Fibroblast of skin of left biceps (primary cell): ENCODE measurements at regions not wholly inside any gene's neighbourhood (a gene's known extent, or its start where the extent isn't known, plus 50 kb on each side); places are given as distances from the start of the nearest gene placed in this dataset.
"Not testable (repeated sequence)": the region's sequence is repeated elsewhere in the genome, so short reads cannot be mapped to it uniquely, and the experiment has no call there.

Source experiments
- DNase-seq, 2 experiments: peaks; one replicate each; pipeline ENCODE4 v3.0.0-alpha.2; 2013; ENCODE audit warnings: low read depth in 2 of 2

- no peak for DNase-seq
These were observed 276.2 kb upstream of the CNTN6 start for GRCh38 chr3:816605-817004.

GRCh38 chr3:834679-835078, 258.1 kb upstream of the CNTN6 start:
- DNase-seq, result no peak

GRCh38 chr3:835096-835495, 257.7 kb upstream of the CNTN6 start:
- no peak for DNase-seq

DNA sequence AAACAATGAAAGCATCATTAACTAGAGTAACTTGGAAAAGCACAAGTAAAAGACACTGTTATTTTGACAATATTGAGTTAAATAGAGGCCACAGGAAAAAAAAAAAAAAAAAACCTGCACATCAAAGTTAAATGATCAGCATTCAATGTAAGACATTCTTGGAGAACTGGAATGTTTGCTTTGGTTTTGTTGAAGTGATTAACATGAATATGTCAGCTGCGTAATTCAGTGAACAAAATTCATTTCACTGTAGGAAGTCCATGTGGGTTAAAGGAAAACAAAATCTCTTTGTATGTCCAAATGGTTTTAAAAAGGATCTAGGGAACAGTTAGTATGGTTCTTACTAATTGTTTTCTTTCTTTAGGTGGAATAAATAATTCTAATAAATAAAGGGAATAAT, 252.8 kb upstream of the CNTN6 start:
- no peak for DNase-seq

- DNase-seq, result no peak
These were observed 241.6 kb upstream of the CNTN6 start for GRCh38 chr3:851098-851790.

DNA sequence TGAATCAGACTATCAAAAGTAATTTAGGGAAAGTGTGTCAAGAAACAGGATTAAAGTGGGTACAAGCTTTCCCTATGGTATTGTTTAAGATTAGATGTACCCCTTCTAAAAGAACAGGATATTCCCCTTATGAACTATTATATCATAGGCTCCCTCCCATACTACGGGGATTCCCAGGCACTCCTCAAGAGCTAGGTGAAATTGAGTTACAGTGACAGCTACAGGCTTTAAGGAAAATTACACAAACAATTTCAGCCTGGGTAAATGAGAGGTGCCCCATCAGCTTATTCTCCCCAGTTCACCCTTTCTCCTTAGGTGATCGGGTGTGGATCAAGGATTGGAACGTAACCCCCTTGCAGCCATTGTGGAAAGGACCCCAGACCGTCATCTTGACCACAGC, 240.8 kb upstream of the CNTN6 start:
- DNase-seq, result no peak

DNA sequence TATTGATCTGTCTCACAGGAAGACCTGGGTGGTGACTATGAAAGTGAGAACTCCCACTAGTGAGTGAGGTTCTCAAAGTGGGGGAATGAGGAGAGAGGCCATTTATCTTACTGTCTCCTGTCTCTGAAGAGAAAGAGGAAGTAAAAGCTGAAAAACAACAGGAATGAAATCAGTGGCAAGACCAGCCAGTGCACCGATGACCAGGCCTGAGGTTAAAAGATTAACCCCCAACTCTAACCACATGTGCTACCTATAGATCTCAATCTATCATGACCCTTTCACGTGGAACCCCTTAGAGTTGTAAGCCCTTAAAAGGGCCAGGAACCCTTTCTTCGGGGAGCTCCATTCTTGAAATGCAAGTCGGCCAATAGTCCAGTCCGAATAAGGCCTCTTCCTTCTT, 239.3 kb upstream of the CNTN6 start:
- no peak for DNase-seq

DNA sequence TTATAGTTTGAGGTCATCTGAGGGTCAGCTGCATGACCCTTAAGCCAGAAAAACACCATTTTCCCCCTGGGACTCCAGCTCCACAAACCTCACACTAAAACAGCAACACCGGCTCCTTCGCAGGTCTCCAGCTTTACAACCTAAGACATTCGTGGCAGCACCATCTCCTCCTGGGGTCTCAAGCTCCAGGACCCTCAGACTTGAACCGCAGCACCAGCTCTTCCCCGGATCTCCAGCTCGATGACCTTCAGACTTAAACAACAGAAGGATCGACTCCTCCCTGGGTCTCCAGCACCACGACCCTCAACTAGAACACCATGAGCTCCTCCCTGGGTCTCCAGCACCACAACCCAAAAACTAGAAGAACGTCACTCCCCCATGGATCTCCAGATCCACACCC, 233.7 kb upstream of the CNTN6 start:
- DNase-seq, result no peak

DNA sequence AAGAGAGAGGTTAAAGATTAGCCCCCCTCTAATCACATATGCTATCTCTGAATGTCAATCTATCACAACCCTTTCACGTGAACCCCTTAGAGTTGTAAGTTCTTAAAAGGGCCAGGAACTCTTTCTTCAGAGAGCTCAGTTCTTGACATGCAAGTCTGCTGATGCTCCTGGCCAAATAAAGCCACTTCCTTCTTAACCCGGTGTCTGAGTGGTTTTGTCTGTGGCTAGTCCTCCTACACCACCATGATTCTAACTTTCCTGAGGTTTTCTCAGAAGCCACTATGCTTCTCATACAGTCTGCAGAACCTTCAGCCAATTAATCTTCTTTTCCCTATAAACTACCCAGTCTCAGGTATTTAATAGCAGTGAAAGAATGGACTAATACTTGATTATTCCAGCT, 231.1 kb upstream of the CNTN6 start:
- no peak for DNase-seq

DNA sequence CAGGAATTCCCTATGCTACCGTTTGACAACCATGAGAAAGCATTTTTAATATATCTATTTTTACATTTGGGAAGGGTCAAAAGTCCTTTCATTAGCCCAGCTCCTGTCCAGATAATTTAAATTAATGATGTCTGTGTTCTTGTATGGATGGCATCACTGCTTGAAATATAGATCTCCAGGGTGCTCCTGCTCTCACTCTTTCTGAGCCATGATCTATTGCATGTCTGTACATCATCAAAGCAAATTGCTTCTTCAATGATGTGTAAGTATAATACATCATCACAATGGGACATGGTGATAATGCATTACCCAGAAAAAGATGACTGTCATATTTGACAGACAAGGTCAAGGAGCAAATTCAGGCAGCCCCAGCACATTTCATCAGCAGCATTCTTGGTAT, 223.6 kb upstream of the CNTN6 start:
- DNase-seq, result no peak

- DNase-seq, result no peak
These were observed 223.1 kb upstream of the CNTN6 start for GRCh38 chr3:869734-870133.

GRCh38 chr3:871651-872050, 221.2 kb upstream of the CNTN6 start:
- no peak for DNase-seq

- no peak for DNase-seq
These were observed 215.8 kb upstream of the CNTN6 start for GRCh38 chr3:877001-877400.

- DNase-seq, result no peak
These were observed 214.1 kb upstream of the CNTN6 start for GRCh38 chr3:878746-879145.

- DNase-seq, result no peak
These were observed 212.5 kb upstream of the CNTN6 start for GRCh38 chr3:880371-880770.

DNA sequence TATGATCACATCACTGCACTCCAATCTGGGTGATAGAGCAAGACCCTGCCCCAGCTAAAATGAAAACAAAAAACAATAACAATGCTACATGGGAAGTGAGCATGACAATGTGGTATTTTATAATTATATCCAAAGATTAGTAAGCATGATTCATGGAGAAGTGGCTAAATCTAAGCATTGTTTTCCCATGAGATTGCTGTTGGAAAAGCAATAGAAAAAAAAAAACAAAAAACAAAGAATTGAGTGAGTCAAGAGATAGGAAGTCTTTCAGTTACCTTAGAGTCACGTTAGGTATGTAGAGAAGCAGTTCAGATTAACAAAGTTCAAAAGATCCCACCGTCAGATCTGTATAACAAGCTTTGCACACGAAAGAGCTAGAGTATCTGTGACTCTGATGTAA, 210.3 kb upstream of the CNTN6 start:
- no peak for DNase-seq

GRCh38 chr3:901953-902778, 190.7 kb upstream of the CNTN6 start:
- no peak for DNase-seq

DNA sequence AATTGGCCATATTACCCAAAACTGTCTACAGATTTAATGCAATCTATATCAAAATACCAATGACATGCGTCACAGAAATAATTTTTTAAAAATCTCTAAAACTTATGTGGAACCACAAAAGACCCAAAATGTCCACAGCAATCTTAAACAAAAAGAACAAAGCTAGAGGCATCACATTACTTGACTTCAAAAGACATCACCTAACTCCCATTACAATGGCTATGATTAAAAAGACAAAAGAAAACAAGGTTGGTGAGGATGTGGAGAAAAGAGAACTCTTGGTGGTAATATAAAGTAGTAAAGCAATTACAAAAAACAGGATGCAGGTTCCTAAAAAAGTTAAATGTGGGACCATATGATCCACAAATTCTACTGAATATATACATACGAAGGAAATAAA, 187.6 kb upstream of the CNTN6 start:
- DNase-seq, result no peak

- DNase-seq, result no peak
These were observed 186.1 kb upstream of the CNTN6 start for GRCh38 chr3:906739-907138.

DNA sequence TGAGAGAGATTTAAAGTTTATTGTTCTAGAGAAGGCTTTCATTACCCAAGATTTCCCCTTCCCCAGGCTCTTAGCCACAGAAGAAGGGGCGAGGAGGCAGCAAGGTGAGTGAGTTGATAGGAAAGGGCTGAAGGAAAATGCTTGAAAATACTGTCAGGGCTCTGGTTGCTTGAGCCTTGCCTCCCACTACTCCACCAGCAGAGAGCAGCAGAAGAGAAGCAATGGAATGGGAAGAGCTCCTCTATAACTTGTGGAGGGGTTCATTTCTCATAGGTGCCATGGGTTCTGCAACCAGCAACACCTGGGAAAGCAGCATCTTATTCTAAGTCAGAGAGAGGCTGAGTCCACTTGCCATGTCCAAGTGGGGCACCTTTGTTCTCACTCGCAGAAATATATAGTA, 184.0 kb upstream of the CNTN6 start:
- no peak for DNase-seq

DNA sequence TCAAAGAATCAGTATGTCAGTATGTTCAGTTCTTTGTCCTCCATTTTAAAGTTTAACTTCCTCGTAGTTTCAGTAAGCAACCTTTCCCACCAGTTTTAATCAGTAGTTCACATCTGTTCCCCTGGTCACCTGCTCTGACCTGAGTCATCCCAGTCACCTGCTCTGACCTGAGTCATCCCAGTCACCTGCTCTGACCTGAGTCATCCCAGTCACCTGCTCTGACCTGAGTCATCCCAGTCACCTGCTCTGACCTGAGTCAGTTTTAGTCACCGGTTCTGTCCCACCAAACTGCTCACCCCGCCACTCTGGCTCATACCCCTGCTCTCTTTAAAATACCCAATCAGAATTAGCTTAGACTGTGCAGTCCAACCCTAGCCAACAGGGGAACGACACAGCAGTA, 180.1 kb upstream of the CNTN6 start:
- not testable (repeated sequence) for DNase-seq

GRCh38 chr3:923161-923910, 169.5 kb upstream of the CNTN6 start:
- DNase-seq, result no peak

DNA sequence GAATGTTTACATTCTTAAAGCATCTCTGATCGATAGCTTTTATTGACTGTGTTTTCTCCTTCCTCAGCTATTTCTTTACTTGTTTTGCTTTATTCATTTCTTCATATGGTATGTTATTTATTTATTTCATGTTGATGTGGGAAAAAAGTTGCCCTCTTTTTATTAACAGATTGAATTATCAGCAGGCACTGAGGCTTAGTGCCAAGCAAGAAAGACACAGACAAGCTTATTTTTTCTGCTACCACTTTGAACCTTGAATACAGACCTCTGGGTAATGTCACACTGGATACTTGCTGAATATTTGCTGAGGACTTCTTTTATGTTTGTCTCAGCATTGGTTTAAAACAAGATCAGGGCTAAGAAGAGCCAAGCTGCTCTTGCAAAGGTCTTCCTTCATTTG, 162.0 kb upstream of the CNTN6 start:
- DNase-seq, result no peak
